Skin epidermis (tissue), 12 donors: ENCODE measurements at regions not wholly inside any gene's neighbourhood (a gene's known extent, or its start where the extent isn't known, plus 50 kb on each side); places are given as distances from the start of the nearest gene placed in this dataset.

Experiments used
- H3K27ac ChIP-seq, 21 experiments: fragments of 200-600 bp; sonication (generic) in 11 of 21; one replicate each; pipeline ENCODE4 v1.5.0; 2020; ENCODE audit warnings: mild to moderate bottlenecking in 3 of 21, inconsistent platforms in 2 of 21, moderate library complexity in 2 of 21
- H3K4me3 ChIP-seq, 7 experiments: fragments of 200-600 bp; sonication (generic) in 2 of 7; one replicate each; pipeline ENCODE4 v1.5.0; 2020; ENCODE audit warnings: inconsistent platforms in 2 of 7, mild to moderate bottlenecking in 2 of 7, moderate library complexity in 1 of 7

GRCh38 chr18:73313476-73313875 lies 445.7 kb upstream of the NETO1 start:
- H3K4me3 ChIP-seq = no peak overlapping the region
- H3K27ac ChIP-seq = no peak overlapping the region

- Histone ChIP-seq H3K4me3 (no peak overlapping the region), H3K27ac (no peak overlapping the region)
Measured at GRCh38 chr18:73296686-73297085, 428.9 kb upstream of the NETO1 start.

GRCh38 chr18:73292156-73292555 lies 424.4 kb upstream of the NETO1 start:
- Histone ChIP-seq H3K27ac (no peak overlapping the region), H3K4me3 (no peak overlapping the region)

- H3K27ac ChIP-seq = no peak overlapping the region
- H3K4me3 ChIP-seq = no peak overlapping the region
Measured at GRCh38 chr18:73288813-73289212, 421.0 kb upstream of the NETO1 start.

- Histone ChIP-seq H3K4me3 (no peak overlapping the region), H3K27ac (no peak overlapping the region)
Measured at GRCh38 chr18:73286584-73286983, 418.8 kb upstream of the NETO1 start.

GRCh38 chr18:73283788-73284187 lies 416.0 kb upstream of the NETO1 start:
- Histone ChIP-seq H3K27ac (no peak overlapping the region), H3K4me3 (no peak overlapping the region)

- no peak overlapping the region for H3K27ac ChIP-seq
- no peak overlapping the region for H3K4me3 ChIP-seq
Measured at GRCh38 chr18:73283032-73283431, 415.2 kb upstream of the NETO1 start.

- Histone ChIP-seq H3K27ac (no peak overlapping the region), H3K4me3 (no peak overlapping the region)
Measured at GRCh38 chr18:73279498-73279897, 411.7 kb upstream of the NETO1 start.

- Histone ChIP-seq H3K27ac (no peak overlapping the region), H3K4me3 (no peak overlapping the region)
Measured at GRCh38 chr18:73274812-73275621, 407.2 kb upstream of the NETO1 start.

- Histone ChIP-seq H3K27ac (no peak overlapping the region), H3K4me3 (no peak overlapping the region)
Measured at GRCh38 chr18:73270920-73271634, 403.3 kb upstream of the NETO1 start.

GRCh38 chr18:73264562-73264921 lies 396.8 kb upstream of the NETO1 start:
- H3K4me3 ChIP-seq = no peak overlapping the region
- H3K27ac ChIP-seq = no peak overlapping the region

- no peak overlapping the region for H3K4me3 ChIP-seq
- no peak overlapping the region for H3K27ac ChIP-seq
Measured at GRCh38 chr18:73261923-73262322, 394.1 kb upstream of the NETO1 start.

GRCh38 chr18:73261243-73261642 lies 393.5 kb upstream of the NETO1 start:
- Histone ChIP-seq H3K27ac (no peak overlapping the region), H3K4me3 (no peak overlapping the region)

GRCh38 chr18:73258375-73259087 lies 390.7 kb upstream of the NETO1 start:
- Histone ChIP-seq H3K27ac (no peak overlapping the region), H3K4me3 (no peak overlapping the region)

GRCh38 chr18:73254564-73254963 lies 386.8 kb upstream of the NETO1 start:
- H3K27ac ChIP-seq = no peak overlapping the region
- no peak overlapping the region for H3K4me3 ChIP-seq

GRCh38 chr18:73249030-73249429 lies 381.2 kb upstream of the NETO1 start:
- Histone ChIP-seq H3K4me3 (no peak overlapping the region), H3K27ac (no peak overlapping the region)

GRCh38 chr18:73246763-73247162 lies 379.0 kb upstream of the NETO1 start:
- Histone ChIP-seq H3K27ac (no peak overlapping the region), H3K4me3 (no peak overlapping the region)

GRCh38 chr18:73245345-73245744 lies 377.6 kb upstream of the NETO1 start:
- no peak overlapping the region for H3K4me3 ChIP-seq
- H3K27ac ChIP-seq = no peak overlapping the region

GRCh38 chr18:73244401-73244800 lies 376.6 kb upstream of the NETO1 start:
- no peak overlapping the region for H3K4me3 ChIP-seq
- no peak overlapping the region for H3K27ac ChIP-seq

GRCh38 chr18:73240899-73241298 lies 373.1 kb upstream of the NETO1 start:
- no peak overlapping the region for H3K4me3 ChIP-seq
- no peak overlapping the region for H3K27ac ChIP-seq

GRCh38 chr18:73235921-73236320 lies 368.1 kb upstream of the NETO1 start:
- no peak overlapping the region for H3K4me3 ChIP-seq
- no peak overlapping the region for H3K27ac ChIP-seq
